Spleen (tissue), 11 donors: ENCODE measurements at regions not wholly inside any gene's neighbourhood (a gene's known extent, or its start where the extent isn't known, plus 50 kb on each side); places are given as distances from the start of the nearest gene placed in this dataset.

Source experiments
- DNase-seq: peaks from one replicate; pipeline ENCODE4 v3.0.0-alpha.2; 2020
- H3K27ac ChIP-seq, 8 donors: fragments of 200-600 bp; sonication (generic) in 7 of 8; 1 replicate in 4 of 8; 2 replicates in 4 of 8; pipeline versions ENCODE4 v1.5.0 to v1.8.0; 2016 to 2021; ENCODE audit warnings: inconsistent platforms in 4 of 8, mild to moderate bottlenecking in 4 of 8, moderate library complexity in 1 of 8
- H3K27me3 ChIP-seq, 7 donors: fragments of 200-600 bp; sonication (generic) in 6 of 7; replicated peaks in 1 of 7; 1 replicate in 4 of 7; 2 replicates in 3 of 7; pipeline versions ENCODE4 v1.5.0 to v1.8.0; 2016 to 2021; ENCODE audit warnings: inconsistent platforms in 3 of 7, mild to moderate bottlenecking in 1 of 7
- H3K36me3 ChIP-seq, 6 donors: fragments of 200-600 bp; sonication (generic) in 5 of 6; 1 replicate in 4 of 6; 2 replicates in 2 of 6; pipeline versions ENCODE4 v1.5.0 to v1.8.0; 2016 to 2021; ENCODE audit warnings: inconsistent platforms in 2 of 6
- H3K4me1 ChIP-seq, 6 donors: fragments of 200-600 bp; sonication (generic) in 5 of 6; 1 replicate in 3 of 6; 2 replicates in 3 of 6; pipeline versions ENCODE4 v1.5.0 to v1.8.0; 2016 to 2021; ENCODE audit warnings: inconsistent platforms in 3 of 6
- H3K4me3 ChIP-seq, 8 donors: fragments of 200-600 bp; sonication (generic) in 7 of 8; 1 replicate in 4 of 8; 2 replicates in 4 of 8; pipeline versions ENCODE4 v1.5.0 to v1.8.0; 2016 to 2021; ENCODE audit warnings: inconsistent platforms in 4 of 8, mild to moderate bottlenecking in 4 of 8, moderate library complexity in 2 of 8
- H3K9me3 ChIP-seq, 8 donors: fragments of 200-600 bp; sonication (generic) in 7 of 8; 1 replicate in 4 of 8; 2 replicates in 4 of 8; pipeline versions ENCODE4 v1.5.0 to v1.8.0; 2016 to 2021; ENCODE audit warnings: inconsistent platforms in 4 of 8
- POLR2A ChIP-seq, 3 donors: fragments of 450-650 bp; IDR thresholded peaks; one replicate each; pipeline ENCODE4 v1.5.1; 2017; ENCODE audit warnings: antibody characterized with exemption in 3 of 3, mild to moderate bottlenecking in 1 of 3
- POLR2AphosphoS5 ChIP-seq, 3 donors: sonication (generic); formaldehyde crosslinking; IDR thresholded peaks; one replicate each; pipeline ENCODE4 v1.5.1; 2017; ENCODE audit warnings: antibody characterized with exemption in 3 of 3
- WGBS, 5 donors: extraction: QIAGEN DNeasy Blood & Tissue Kit in 3 of 5; methylation state at CpG; one replicate each; pipeline versions ENCODE4 v1.1.5 to v1.1.7; 2013 to 2018; 5-methylcytosine and 5-hydroxymethylcytosine counted together
- intact Hi-C: fragments of 100-400 bp; cut with DNase I; formaldehyde crosslinking; loops from one replicate; pipeline ENCODE4 v1.15.0; 2023; ENCODE audit warnings: low total_unique reads
- TF ChIP-seq, protein P1 (sequence below), 11 experiments: fragments of 200-600 bp in 7 of 11; fragments of 450-650 bp in 4 of 11; sonication (generic) in 4 of 11; IDR thresholded peaks in 8 of 11; conservative IDR thresholded peaks in 3 of 11; 1 replicate in 7 of 11; 2 replicates in 4 of 11; pipeline versions ENCODE4 v1.4.0 to v1.8.0; 2016 to 2021; ENCODE audit warnings: antibody characterized with exemption in 11 of 11, inconsistent platforms in 4 of 11, mild to moderate bottlenecking in 1 of 11
- donor health status: healthy with polysubstance abuse.
- donor health status: DM: no; HTN: no; CAD: no; lungs with moderate emphysema.
- donor health status: DM: no; HTN: no; CAD: no.
- donor health status: Bipolar disorder and iron deficiency.
- donor health status: healthy.
- donor health status: DM: no; HTN: no; CAD: no.
- donor health status: DM: yes; HTN: yes; CAD: no.

DNA sequence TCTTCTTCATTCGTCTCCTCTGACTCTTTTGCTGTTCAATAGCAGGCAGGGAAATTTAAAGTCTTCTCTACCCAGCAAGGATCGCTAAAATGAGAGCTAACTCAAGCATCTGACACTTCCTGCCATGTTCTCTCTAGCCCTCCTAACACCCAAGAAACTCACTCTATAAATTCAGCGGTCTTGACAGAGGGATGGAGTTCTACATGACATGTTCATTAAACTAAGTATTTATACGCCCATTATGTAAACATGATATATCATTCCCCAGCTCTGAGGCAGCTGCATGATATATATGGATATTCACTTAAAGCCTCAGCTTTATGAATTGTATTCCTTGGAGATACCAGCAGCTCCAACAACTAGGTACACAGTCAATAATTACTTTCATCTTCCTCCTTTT is 231.0 kb downstream of the METTL4 start:
- H3K4me3 ChIP-seq: no peak overlapping the region
- DNase-seq: no peak
- 81 to 90% (median 84%) methylated on average over 4 of the region's 4 CpGs for WGBS, 5 donors
- TF ChIP-seq POLR2AphosphoS5 (IDR thresholded peaks at IDR 0.05): no peak
- TF ChIP-seq POLR2A (IDR thresholded peaks at IDR 0.05): no peak
- TF ChIP-seq, protein P1, sequence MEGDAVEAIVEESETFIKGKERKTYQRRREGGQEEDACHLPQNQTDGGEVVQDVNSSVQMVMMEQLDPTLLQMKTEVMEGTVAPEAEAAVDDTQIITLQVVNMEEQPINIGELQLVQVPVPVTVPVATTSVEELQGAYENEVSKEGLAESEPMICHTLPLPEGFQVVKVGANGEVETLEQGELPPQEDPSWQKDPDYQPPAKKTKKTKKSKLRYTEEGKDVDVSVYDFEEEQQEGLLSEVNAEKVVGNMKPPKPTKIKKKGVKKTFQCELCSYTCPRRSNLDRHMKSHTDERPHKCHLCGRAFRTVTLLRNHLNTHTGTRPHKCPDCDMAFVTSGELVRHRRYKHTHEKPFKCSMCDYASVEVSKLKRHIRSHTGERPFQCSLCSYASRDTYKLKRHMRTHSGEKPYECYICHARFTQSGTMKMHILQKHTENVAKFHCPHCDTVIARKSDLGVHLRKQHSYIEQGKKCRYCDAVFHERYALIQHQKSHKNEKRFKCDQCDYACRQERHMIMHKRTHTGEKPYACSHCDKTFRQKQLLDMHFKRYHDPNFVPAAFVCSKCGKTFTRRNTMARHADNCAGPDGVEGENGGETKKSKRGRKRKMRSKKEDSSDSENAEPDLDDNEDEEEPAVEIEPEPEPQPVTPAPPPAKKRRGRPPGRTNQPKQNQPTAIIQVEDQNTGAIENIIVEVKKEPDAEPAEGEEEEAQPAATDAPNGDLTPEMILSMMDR (IDR thresholded peaks at IDR 0.05 in 8 of 11, conservative IDR thresholded peaks at IDR 0.05 in 3 of 11): no peak
- no peaks in the 10 kb centered on the region for H3K9me3 ChIP-seq
- H3K27me3 ChIP-seq: no peaks in the 10 kb centered on the region
- no peaks in the 10 kb centered on the region for H3K4me1 ChIP-seq
- intact Hi-C loops: no loop called here
- no peaks in the 10 kb centered on the region for H3K36me3 ChIP-seq
- H3K27ac ChIP-seq: no peak overlapping the region

DNA sequence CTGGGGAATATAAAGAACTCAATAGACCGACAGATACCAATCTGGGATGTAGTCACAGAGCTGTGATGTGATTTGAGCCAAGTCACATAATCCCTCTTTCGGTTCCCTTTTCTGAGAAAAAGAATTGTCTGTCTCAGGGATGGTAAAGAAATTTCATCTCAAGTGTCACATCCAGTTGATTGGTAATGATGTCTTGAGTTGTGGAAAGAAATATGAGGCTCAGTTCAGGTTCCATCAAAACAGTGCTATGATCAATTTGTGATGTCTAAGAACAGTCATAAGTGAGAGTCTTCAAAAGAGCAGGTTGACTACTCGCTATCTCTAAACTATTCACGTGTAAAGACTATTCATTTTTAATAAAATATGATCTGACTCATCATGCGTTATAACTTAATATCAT is 223.3 kb downstream of the METTL4 start:
- TF ChIP-seq POLR2AphosphoS5 (IDR thresholded peaks at IDR 0.05) (no peak), POLR2A (IDR thresholded peaks at IDR 0.05) (no peak)
- TF ChIP-seq, protein P1 (IDR thresholded peaks at IDR 0.05 in 8 of 11, conservative IDR thresholded peaks at IDR 0.05 in 3 of 11): no peak
- Histone ChIP-seq H3K4me1 (no peaks in the 10 kb centered on the region), H3K4me3 (no peak overlapping the region), H3K27ac (no peak overlapping the region), H3K27me3 (peaks cover 0 to 5% (median 0%) of the 10 kb centered on the region in 7 donors), H3K9me3 (no peaks in the 10 kb centered on the region), H3K36me3 (no peaks in the 10 kb centered on the region)
- 85 to 89% (median 85%) methylated on average over 5 of the region's 5 CpGs for WGBS, 5 donors
- intact Hi-C loops: no loop called here
- DNase-seq: no peak

DNA sequence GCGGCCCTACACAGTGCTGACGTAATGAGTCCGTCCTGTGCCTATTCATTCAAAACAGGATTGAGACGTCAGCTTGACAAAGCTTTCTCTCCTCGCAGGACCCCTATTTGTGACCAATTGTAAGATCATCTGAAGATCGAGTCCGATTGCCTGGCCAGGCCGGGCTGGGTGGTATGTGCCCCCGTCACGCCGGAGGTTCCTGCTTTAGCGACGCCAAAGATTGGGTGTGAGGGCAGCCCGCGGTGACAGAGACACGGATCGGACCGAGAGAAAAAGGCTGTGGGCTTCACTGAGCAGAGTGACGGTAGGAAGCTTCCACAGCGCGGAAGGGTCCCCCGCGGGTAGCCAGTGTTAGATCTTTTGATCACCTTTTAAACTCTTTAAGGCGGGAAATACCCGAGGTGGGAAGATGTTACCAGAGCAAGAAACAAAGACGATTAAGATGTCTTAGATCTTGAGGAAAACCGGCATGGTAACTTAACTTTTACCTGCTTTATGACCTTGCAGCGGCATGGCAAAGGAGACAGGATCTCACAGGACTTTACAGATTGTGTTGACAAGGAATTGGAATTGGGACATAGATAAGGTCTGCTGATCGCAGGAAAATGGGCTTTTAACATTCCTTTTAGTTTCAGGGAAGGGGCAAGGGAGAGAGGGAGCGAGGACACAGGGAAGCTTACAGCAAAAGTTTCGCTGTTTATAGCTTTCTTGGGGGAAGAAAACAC is 220.0 kb downstream of the METTL4 start:
- H3K27ac ChIP-seq: no peak overlapping the region
- no peak for TF ChIP-seq POLR2A (IDR thresholded peaks at IDR 0.05)
- TF ChIP-seq POLR2AphosphoS5 (IDR thresholded peaks at IDR 0.05): no peak
- peaks cover 0 to 5% (median 0%) of the 10 kb centered on the region in 7 donors for H3K27me3 ChIP-seq
- no peak for DNase-seq
- H3K36me3 ChIP-seq: no peaks in the 10 kb centered on the region
- 85 to 91% (median 88%) methylated on average over 31 of the region's 31 CpGs for WGBS, 5 donors
- intact Hi-C loops: no loop called here
- no peaks in the 10 kb centered on the region for H3K4me1 ChIP-seq
- no peak overlapping the region for H3K4me3 ChIP-seq
- no peaks in the 10 kb centered on the region for H3K9me3 ChIP-seq

DNA sequence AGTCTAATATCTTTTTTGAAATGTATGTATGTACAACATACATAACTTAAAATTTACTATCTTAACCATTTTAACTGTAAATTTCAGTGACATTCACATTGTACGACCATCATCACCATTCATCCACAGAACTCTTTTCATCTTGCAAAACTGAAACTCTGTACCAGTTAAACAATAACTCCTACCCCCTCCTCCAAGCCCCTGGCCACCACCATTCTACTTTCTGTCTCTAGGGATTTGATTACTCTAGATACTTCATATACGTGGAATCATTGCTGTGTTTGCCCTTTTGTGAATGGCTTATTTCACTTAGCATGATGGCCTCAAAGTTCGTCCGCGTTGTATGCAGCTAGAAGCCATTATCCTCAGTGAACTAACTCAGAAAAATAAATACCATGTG is 217.0 kb downstream of the METTL4 start:
- WGBS, 5 donors: 87 to 92% (median 91%) methylated on average over 5 of the region's 5 CpGs
- H3K27me3 ChIP-seq: peaks cover 0 to 5% (median 0%) of the 10 kb centered on the region in 7 donors
- TF ChIP-seq POLR2AphosphoS5 (IDR thresholded peaks at IDR 0.05) (no peak), POLR2A (IDR thresholded peaks at IDR 0.05) (no peak)
- TF ChIP-seq, protein P1 (IDR thresholded peaks at IDR 0.05 in 8 of 11, conservative IDR thresholded peaks at IDR 0.05 in 3 of 11): no peak
- intact Hi-C loops: no loop called here
- DNase-seq: no peak
- H3K4me1 ChIP-seq: no peaks in the 10 kb centered on the region
- H3K9me3 ChIP-seq: no peaks in the 10 kb centered on the region
- no peak overlapping the region for H3K4me3 ChIP-seq
- no peak overlapping the region for H3K27ac ChIP-seq
- no peaks in the 10 kb centered on the region for H3K36me3 ChIP-seq
